GM12891 (cell line): ENCODE measurements at regions not wholly inside any gene's neighbourhood (a gene's known extent, or its start where the extent isn't known, plus 50 kb on each side); places are given as distances from the start of the nearest gene placed in this dataset.

ENCODE experiments used
- PAX5 ChIP-seq: IDR thresholded peaks from 2 replicates; pipeline ENCODE4 v1.6.1; 2011; ENCODE audit warnings: low read length, moderate library complexity, mild to moderate bottlenecking; ENCODE audit not compliant: insufficient read depth, severe bottlenecking
- POLR2A ChIP-seq: IDR thresholded peaks from 2 replicates; pipeline ENCODE4 v1.6.1; 2011; ENCODE audit warnings: low read depth, low read length, control low read depth
- POLR2AphosphoS5 ChIP-seq: IDR thresholded peaks from 2 replicates; pipeline ENCODE4 v1.6.1; 2011; ENCODE audit warnings: low read depth, low read length, control low read depth
- POU2F2 ChIP-seq: IDR thresholded peaks from 2 replicates; pipeline ENCODE4 v1.6.1; 2011; ENCODE audit warnings: low read depth, mild to moderate bottlenecking, control low read depth, low read length, moderate library complexity
- SPI1 ChIP-seq: IDR thresholded peaks from 2 replicates; pipeline ENCODE4 v1.6.1; 2011; ENCODE audit warnings: low read depth, low read length, control low read depth
- TAF1 ChIP-seq: IDR thresholded peaks from 2 replicates; pipeline ENCODE4 v1.6.1; 2011; ENCODE audit warnings: low read depth, low read length, control low read depth

DNA sequence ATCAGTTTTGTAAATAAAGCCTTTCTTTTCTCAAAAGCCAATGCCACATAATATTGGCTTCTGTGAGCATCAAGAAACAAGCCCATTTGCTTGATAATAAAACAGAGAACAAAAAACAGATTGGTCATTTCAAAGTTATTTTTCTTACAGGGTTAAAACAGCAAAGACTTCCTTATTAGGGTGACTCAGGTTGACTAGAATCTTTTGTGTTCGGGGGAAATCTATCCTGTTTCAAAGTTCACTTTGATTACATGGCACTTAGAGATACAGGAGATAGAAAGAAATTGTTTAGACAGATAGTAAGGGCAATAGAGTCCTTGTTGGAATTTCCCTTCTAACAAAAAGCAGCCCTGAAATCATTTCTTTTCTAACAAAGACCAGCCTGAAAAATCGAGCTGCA lies 170.0 kb upstream of the GLRA2 start:
- no peak for TF ChIP-seq POLR2A
- no peak for TF ChIP-seq TAF1
- TF ChIP-seq POLR2AphosphoS5: no peak
- TF ChIP-seq SPI1: no peak
- TF ChIP-seq PAX5: no peak
- TF ChIP-seq POU2F2: no peak
